Breast epithelium (tissue), 4 donors: ENCODE measurements at regions not wholly inside any gene's neighbourhood (a gene's known extent, or its start where the extent isn't known, plus 50 kb on each side); places are given as distances from the start of the nearest gene placed in this dataset.

Experiments used
- DNase-seq, 2 donors: peaks; one replicate each; pipeline ENCODE4 v3.0.0-alpha.2; 2019; ENCODE audit warnings: low spot score in 2 of 2
- H3K27ac ChIP-seq, 2 donors: fragments of 200-600 bp; sonication (generic) in 1 of 2; one replicate each; pipeline ENCODE4 v1.5.1; 2016 to 2019; ENCODE audit warnings: mild to moderate bottlenecking in 1 of 2
- H3K27me3 ChIP-seq, 2 donors: fragments of 200-600 bp; sonication (generic) in 1 of 2; one replicate each; pipeline versions ENCODE4 v1.5.1 to v1.6.0; 2017 to 2019; ENCODE audit warnings: control low read depth in 1 of 2, mild to moderate bottlenecking in 1 of 2
- H3K36me3 ChIP-seq: fragments of 200-600 bp; one replicate; pipeline ENCODE4 v1.5.1; 2019
- H3K4me1 ChIP-seq, 2 donors: fragments of 200-600 bp; sonication (generic); one replicate each; pipeline ENCODE4 v1.5.1; 2016 to 2019; ENCODE audit warnings: control low read depth in 1 of 2
- H3K4me3 ChIP-seq, 3 donors: fragments of 200-600 bp; sonication (generic); 1 replicate in 2 of 3; 2 replicates in 1 of 3; pipeline ENCODE4 v1.5.1; 2016 to 2019; ENCODE audit warnings: mild to moderate bottlenecking in 3 of 3, moderate library complexity in 2 of 3
- H3K9me3 ChIP-seq, 2 donors: fragments of 200-600 bp; sonication (generic) in 1 of 2; one replicate each; pipeline ENCODE4 v1.5.1; 2016 to 2019; ENCODE audit warnings: control low read depth in 1 of 2
- POLR2A ChIP-seq: fragments of 450-650 bp; IDR thresholded peaks from one replicate; pipeline ENCODE4 v1.6.1; 2016; ENCODE audit warnings: antibody characterized with exemption, mild to moderate bottlenecking, moderate library complexity
- POLR2AphosphoS5 ChIP-seq, 3 donors: sonication (generic); formaldehyde crosslinking; IDR thresholded peaks; one replicate each; pipeline ENCODE4 v1.6.1; 2017; ENCODE audit warnings: antibody characterized with exemption in 3 of 3
- intact Hi-C: fragments of 100-400 bp; cut with DNase I; formaldehyde crosslinking; loops from one replicate; pipeline ENCODE4 v1.15.1; 2023; ENCODE audit warnings: low total_unique reads
- TF ChIP-seq, protein P1 (sequence below), 3 donors: fragments of 450-650 bp; IDR thresholded peaks; one replicate each; pipeline ENCODE4 v1.5.1; 2016 to 2017; ENCODE audit warnings: antibody characterized with exemption in 3 of 3, mild to moderate bottlenecking in 3 of 3, moderate library complexity in 3 of 3

- Histone ChIP-seq H3K9me3 (no peaks in the 10 kb centered on the region), H3K36me3 (no peaks in the 10 kb centered on the region), H3K4me1 (no peaks in the 10 kb centered on the region), H3K27me3 (no peaks in the 10 kb centered on the region), H3K27ac (no peak overlapping the region), H3K4me3 (no peak overlapping the region)
- TF ChIP-seq POLR2A (no peak), POLR2AphosphoS5 (IDR thresholded peaks at IDR 0.05) (no peak)
- TF ChIP-seq, protein P1, sequence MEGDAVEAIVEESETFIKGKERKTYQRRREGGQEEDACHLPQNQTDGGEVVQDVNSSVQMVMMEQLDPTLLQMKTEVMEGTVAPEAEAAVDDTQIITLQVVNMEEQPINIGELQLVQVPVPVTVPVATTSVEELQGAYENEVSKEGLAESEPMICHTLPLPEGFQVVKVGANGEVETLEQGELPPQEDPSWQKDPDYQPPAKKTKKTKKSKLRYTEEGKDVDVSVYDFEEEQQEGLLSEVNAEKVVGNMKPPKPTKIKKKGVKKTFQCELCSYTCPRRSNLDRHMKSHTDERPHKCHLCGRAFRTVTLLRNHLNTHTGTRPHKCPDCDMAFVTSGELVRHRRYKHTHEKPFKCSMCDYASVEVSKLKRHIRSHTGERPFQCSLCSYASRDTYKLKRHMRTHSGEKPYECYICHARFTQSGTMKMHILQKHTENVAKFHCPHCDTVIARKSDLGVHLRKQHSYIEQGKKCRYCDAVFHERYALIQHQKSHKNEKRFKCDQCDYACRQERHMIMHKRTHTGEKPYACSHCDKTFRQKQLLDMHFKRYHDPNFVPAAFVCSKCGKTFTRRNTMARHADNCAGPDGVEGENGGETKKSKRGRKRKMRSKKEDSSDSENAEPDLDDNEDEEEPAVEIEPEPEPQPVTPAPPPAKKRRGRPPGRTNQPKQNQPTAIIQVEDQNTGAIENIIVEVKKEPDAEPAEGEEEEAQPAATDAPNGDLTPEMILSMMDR (IDR thresholded peaks at IDR 0.05) = no peak
- intact Hi-C loops = no loop called here
- no peak for DNase-seq
Measured at GRCh38 chr13:50587115-50587514, 256.4 kb downstream of the DLEU7 start.

DNA sequence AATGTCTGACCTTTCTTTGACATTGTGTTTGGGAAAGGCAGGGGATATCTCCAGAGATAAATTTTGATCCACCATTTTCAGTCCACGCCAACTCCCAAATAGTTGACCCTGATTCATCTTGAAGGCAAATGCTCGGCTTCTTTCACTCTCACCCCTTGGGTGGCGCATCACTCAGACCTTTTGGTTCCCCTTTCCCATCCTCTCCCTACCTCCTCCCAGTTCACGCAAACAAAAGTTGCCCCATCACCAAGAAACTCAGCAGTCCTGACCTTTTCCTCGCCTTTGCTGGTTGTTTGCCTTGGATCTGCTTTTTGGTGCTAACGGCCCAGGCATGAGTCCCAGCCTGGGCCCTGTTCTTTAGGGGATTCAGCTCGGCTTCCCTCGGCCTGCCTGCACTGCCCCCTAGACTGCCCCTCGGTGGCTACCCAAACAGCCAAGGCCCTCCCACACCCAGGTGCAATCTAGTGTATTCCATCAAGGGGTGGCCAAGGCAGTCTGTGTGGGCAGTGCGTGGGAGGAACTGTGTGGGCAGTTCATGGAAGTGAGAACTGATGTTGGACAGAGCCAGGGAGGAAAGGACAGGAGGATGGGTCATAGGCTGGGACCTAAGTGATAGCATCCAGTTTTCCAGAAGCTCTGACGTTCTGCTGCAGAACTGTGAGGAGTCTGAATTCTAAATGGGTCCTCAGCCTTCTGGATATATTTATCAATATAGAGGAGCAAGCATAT, 255.7 kb downstream of the DLEU7 start:
- no peak for DNase-seq
- H3K9me3 ChIP-seq = no peaks in the 10 kb centered on the region
- intact Hi-C loops = no loop called here
- no peaks in the 10 kb centered on the region for H3K27me3 ChIP-seq
- H3K4me1 ChIP-seq = no peaks in the 10 kb centered on the region
- H3K27ac ChIP-seq = no peak overlapping the region
- H3K36me3 ChIP-seq = no peaks in the 10 kb centered on the region
- no peak overlapping the region for H3K4me3 ChIP-seq
- TF ChIP-seq POLR2AphosphoS5 (IDR thresholded peaks at IDR 0.05) (no peak), POLR2A (no peak)
- TF ChIP-seq, protein P1 (IDR thresholded peaks at IDR 0.05) = no peak

DNA sequence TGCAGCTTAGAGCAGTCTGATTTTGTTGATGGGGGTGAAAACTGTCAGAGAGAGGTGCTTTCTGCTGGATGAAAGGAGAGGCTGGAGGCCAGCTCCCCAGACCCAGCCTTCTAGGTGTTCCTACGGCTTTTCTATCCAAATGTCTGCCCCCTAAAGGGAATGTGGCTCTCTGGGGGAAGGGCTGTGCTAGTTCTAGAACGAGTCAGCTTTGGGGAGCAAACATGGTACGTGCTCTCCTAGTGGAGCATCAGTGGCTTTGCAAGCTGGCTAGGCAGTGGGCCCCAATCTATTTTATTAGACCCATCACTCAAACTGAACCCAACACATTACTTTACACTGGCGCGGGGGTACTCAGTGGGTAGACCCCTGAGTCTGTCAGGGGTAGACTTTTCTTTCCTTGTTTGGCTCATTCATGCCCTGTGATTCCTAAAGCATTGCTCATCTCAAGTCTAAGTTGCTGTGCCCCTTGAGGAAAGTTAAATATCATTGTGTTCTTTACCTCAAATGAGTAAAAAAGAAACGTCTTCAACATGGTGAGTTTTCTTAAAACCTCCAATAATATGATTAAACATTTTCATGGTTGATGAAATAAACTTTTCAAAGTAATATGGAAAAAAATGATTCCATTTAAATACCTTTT, 254.9 kb downstream of the DLEU7 start:
- Histone ChIP-seq H3K9me3 (no peaks in the 10 kb centered on the region), H3K27ac (no peak overlapping the region), H3K4me1 (no peaks in the 10 kb centered on the region), H3K4me3 (no peak overlapping the region), H3K36me3 (no peaks in the 10 kb centered on the region), H3K27me3 (no peaks in the 10 kb centered on the region)
- no peak for TF ChIP-seq POLR2AphosphoS5 (IDR thresholded peaks at IDR 0.05)
- TF ChIP-seq, protein P1 (IDR thresholded peaks at IDR 0.05) = no peak
- TF ChIP-seq POLR2A = no peak
- intact Hi-C loops = no loop called here
- no peak for DNase-seq

DNA sequence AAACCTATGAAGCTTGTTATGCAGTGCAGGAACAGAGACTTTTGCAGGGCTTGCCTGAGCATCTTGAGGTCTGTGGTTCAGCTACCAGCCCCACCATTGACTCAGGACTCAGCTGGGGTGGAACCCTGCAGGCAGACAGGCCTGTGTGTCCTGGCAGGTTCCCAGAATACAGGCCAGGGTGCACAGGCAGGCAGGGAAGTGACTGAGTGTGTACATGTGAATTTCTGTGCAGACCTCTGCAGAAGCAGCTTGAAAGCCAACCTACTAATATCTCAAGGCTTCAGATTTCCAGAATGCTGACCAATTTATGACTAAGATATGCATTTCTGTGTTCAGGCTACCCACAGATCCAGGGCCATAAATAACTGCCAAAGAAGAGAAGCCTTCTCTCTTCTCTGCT, 254.4 kb downstream of the DLEU7 start:
- TF ChIP-seq POLR2AphosphoS5 (IDR thresholded peaks at IDR 0.05) = no peak
- TF ChIP-seq, protein P1 (IDR thresholded peaks at IDR 0.05) = no peak
- no peaks in the 10 kb centered on the region for H3K36me3 ChIP-seq
- no peaks in the 10 kb centered on the region for H3K4me1 ChIP-seq
- no peak for DNase-seq
- no peaks in the 10 kb centered on the region for H3K9me3 ChIP-seq
- no peak overlapping the region for H3K4me3 ChIP-seq
- H3K27me3 ChIP-seq = no peaks in the 10 kb centered on the region
- no peak overlapping the region for H3K27ac ChIP-seq
- intact Hi-C loops = no loop called here

- Histone ChIP-seq H3K4me1 (no peaks in the 10 kb centered on the region), H3K36me3 (no peaks in the 10 kb centered on the region), H3K4me3 (no peak overlapping the region), H3K27ac (no peak overlapping the region), H3K9me3 (no peaks in the 10 kb centered on the region), H3K27me3 (no peaks in the 10 kb centered on the region)
- DNase-seq = no peak
- TF ChIP-seq POLR2AphosphoS5 (IDR thresholded peaks at IDR 0.05) (no peak), POLR2A (no peak)
- TF ChIP-seq, protein P1 (IDR thresholded peaks at IDR 0.05) = no peak
- intact Hi-C loops = no loop called here
Measured at GRCh38 chr13:50589651-50590054, 253.8 kb downstream of the DLEU7 start.
